Thoracic aorta (tissue), 2 donors: ENCODE measurements at regions not wholly inside any gene's neighbourhood (a gene's known extent, or its start where the extent isn't known, plus 50 kb on each side); places are given as distances from the start of the nearest gene placed in this dataset.

Experiments
- ATAC-seq: fragments of 150-250 bp; one replicate; pipeline ENCODE4 v1.8.0; 2017; ENCODE audit warnings: low read depth; ENCODE audit not compliant: insufficient number of reproducible peaks, low FRiP score
- DNase-seq: peaks from one replicate; pipeline ENCODE4 v3.0.0-alpha.2; 2020; ENCODE audit warnings: low spot score
- H3K27ac ChIP-seq, 2 donors: fragments of 200-600 bp; sonication (generic); 1 replicate in 1 of 2; 2 replicates in 1 of 2; pipeline ENCODE4 v1.5.1; 2016; ENCODE audit warnings: mild to moderate bottlenecking in 2 of 2, moderate library complexity in 2 of 2
- H3K27me3 ChIP-seq: fragments of 200-600 bp; sonication (generic); replicated peaks from 2 replicates; pipeline ENCODE4 v1.6.0; 2016; ENCODE audit warnings: mild to moderate bottlenecking; ENCODE audit not compliant: insufficient read depth
- H3K36me3 ChIP-seq: fragments of 200-600 bp; sonication (generic); one replicate; pipeline ENCODE4 v1.5.1; 2016
- H3K4me1 ChIP-seq, 2 donors: fragments of 200-600 bp; sonication (generic); 1 replicate in 1 of 2; 2 replicates in 1 of 2; pipeline versions ENCODE4 v1.5.1 to v1.6.0; 2016; ENCODE audit warnings: low read depth in 2 of 2, mild to moderate bottlenecking in 1 of 2; ENCODE audit not compliant: control insufficient read depth in 1 of 2
- H3K4me3 ChIP-seq: fragments of 200-600 bp; sonication (generic); 2 replicates; pipeline ENCODE4 v1.5.1; 2016; ENCODE audit warnings: mild to moderate bottlenecking
- H3K9me3 ChIP-seq: fragments of 200-600 bp; sonication (generic); 2 replicates; pipeline ENCODE4 v1.5.1; 2016
- TF ChIP-seq, protein P1 (sequence below): fragments of 200-600 bp; sonication (generic); IDR thresholded peaks from one replicate; pipeline ENCODE4 v1.5.1; 2019; ENCODE audit warnings: antibody characterized with exemption

DNA sequence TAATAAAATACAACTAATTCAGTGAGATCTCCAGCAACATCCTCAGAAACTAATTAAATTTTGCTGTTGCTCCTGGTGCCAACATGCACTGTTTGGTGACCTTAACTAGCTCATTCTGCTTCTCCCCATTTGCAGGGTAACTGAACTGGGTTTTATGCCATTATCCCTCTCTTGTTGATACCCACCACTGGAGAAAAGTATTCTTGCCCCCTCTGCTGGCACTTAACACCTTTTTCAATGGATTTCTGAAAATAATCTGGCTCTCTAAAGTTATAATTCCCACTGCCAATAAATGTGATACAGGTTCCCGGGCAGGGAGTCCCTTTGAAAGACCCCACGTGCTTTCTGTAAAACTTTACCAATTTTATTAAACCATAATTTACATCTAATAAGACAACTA lies 394.3 kb downstream of the OSTF1 start:
- no peak overlapping the region for H3K27ac ChIP-seq
- ATAC-seq (no peak), DNase-seq (no peak)
- H3K27me3 ChIP-seq: no peaks in the 10 kb centered on the region
- H3K4me1 ChIP-seq: no peaks in the 10 kb centered on the region
- H3K36me3 ChIP-seq: no peaks in the 10 kb centered on the region
- TF ChIP-seq, protein P1, sequence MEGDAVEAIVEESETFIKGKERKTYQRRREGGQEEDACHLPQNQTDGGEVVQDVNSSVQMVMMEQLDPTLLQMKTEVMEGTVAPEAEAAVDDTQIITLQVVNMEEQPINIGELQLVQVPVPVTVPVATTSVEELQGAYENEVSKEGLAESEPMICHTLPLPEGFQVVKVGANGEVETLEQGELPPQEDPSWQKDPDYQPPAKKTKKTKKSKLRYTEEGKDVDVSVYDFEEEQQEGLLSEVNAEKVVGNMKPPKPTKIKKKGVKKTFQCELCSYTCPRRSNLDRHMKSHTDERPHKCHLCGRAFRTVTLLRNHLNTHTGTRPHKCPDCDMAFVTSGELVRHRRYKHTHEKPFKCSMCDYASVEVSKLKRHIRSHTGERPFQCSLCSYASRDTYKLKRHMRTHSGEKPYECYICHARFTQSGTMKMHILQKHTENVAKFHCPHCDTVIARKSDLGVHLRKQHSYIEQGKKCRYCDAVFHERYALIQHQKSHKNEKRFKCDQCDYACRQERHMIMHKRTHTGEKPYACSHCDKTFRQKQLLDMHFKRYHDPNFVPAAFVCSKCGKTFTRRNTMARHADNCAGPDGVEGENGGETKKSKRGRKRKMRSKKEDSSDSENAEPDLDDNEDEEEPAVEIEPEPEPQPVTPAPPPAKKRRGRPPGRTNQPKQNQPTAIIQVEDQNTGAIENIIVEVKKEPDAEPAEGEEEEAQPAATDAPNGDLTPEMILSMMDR: no peak
- H3K4me3 ChIP-seq: no peak overlapping the region
- no peaks in the 10 kb centered on the region for H3K9me3 ChIP-seq

DNA sequence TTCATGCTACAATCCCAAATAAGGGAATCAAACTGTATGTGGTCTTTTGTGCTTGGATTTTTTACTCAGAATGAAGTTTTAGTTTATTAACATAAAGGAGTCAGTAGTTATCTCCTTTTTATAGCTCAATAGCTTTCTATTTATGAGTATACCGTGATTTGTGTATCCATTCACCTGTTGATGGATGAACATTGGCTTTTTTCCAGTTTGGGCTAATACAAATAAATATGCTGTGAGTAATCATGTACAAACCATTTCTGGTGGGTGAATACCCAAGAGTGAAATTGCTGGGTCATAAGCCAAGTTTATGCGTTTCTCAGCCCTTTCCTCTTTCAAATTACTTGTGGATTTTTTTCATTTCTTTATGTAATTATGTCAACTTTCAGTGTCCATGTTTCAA lies 395.3 kb downstream of the OSTF1 start:
- no peak overlapping the region for H3K4me3 ChIP-seq
- no peaks in the 10 kb centered on the region for H3K9me3 ChIP-seq
- H3K27me3 ChIP-seq: no peaks in the 10 kb centered on the region
- H3K4me1 ChIP-seq: no peaks in the 10 kb centered on the region
- no peak overlapping the region for H3K27ac ChIP-seq
- ATAC-seq (no peak), DNase-seq (no peak)
- TF ChIP-seq, protein P1: no peak
- no peaks in the 10 kb centered on the region for H3K36me3 ChIP-seq

DNA sequence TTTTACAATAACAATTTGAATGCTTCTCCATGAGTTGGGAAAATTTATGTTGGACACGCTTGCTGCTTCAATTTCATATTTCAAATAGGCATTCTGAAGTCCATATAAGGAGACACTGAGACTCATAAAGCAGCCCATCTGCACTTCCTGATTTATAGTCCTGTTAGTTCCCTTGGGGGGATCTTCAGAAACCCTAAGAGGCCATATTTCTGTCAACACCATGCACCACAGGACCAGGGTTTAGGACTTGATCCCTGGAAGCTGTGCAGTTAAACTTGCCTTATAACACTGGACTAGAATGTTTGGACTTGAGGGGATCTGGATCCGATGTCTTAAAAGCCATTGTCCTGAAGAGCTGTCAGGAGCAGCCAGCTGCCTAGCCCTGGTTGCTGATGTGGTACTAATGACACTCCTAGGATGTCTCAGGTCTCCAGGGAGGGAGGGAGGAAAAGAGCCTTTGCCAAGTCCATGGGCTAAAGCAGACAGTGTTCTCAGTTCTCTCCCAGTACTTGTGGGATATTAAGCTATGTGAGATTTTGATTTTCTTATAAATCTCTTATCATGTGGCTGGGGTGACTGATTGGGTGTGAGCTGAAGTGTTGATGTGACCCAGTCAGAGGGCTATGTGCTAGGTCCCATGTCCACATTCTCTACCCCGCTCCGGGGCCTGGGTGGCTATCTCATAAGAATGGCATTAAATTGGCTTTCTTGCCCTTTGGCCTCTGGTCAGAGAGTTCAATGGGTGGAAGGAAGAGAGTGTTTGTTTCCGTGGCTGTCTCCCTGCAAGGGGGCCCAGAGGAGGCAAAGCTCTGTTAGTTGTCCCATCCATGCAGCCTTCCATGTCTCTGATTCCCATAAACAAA lies 399.8 kb downstream of the OSTF1 start:
- Histone ChIP-seq H3K27me3 (no peaks in the 10 kb centered on the region), H3K36me3 (no peaks in the 10 kb centered on the region), H3K9me3 (no peaks in the 10 kb centered on the region), H3K4me3 (no peak overlapping the region), H3K27ac (no peak overlapping the region), H3K4me1 (peaks cover 0 to 7% of the 10 kb centered on the region in 2 donors)
- no peak for DNase-seq
- TF ChIP-seq, protein P1: no peak
- ATAC-seq: no peak

DNA sequence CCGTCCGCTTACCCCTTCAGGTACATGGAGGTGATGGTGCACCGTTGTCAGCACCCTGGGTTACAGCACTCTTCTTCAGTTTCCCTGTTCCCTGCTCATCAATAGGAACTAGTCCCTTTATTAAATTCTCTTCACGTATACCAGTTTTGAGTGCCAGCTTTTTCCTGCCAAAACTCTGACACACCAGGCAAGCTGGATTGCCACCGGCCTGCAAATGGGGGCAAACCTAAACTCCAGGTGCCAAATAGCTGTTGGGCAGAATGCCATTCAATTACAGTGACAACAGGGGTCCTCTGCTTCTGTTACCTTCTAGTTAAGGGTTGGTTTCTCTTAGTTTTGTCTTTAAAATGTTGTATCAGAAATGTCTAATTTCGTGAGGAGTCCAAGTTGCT lies 400.4 kb downstream of the OSTF1 start:
- DNase-seq: no peak
- Histone ChIP-seq H3K4me1 (peaks cover 0 to 7% of the 10 kb centered on the region in 2 donors), H3K36me3 (no peaks in the 10 kb centered on the region), H3K4me3 (no peak overlapping the region), H3K9me3 (no peaks in the 10 kb centered on the region), H3K27me3 (no peaks in the 10 kb centered on the region), H3K27ac (no peak overlapping the region)
- TF ChIP-seq, protein P1: no peak
- no peak for ATAC-seq

DNA sequence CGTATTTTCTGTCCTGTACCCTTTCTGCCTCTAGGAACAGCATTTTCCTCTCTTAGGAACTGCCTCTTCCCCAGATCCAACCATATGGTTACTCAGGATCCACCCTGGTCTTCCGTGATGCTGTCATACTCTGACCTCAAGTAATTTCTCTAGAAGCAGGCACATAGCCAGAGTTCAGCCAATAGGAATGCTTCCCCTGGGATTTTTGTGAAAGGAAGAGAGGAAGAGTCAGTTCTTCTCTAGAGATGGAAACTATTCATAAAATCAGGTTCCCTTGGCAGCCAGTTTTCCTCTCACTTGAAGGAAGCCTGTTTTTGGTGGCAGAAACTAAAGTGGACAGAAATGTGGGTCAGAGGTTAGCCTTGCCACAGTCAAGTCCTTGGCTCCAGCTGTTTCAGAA lies 400.1 kb upstream of the PCSK5 start:
- DNase-seq (no peak), ATAC-seq (no peak)
- Histone ChIP-seq H3K4me1 (peaks cover 0 to 7% of the 10 kb centered on the region in 2 donors), H3K4me3 (no peak overlapping the region), H3K9me3 (no peaks in the 10 kb centered on the region), H3K36me3 (no peaks in the 10 kb centered on the region), H3K27ac (no peak overlapping the region), H3K27me3 (no peaks in the 10 kb centered on the region)
- TF ChIP-seq, protein P1: no peak
